ENCODE measurements at regions not wholly inside any gene's neighbourhood (a gene's known extent, or its start where the extent isn't known, plus 50 kb on each side); places are given as distances from the start of the nearest gene placed in this dataset.

DNA sequence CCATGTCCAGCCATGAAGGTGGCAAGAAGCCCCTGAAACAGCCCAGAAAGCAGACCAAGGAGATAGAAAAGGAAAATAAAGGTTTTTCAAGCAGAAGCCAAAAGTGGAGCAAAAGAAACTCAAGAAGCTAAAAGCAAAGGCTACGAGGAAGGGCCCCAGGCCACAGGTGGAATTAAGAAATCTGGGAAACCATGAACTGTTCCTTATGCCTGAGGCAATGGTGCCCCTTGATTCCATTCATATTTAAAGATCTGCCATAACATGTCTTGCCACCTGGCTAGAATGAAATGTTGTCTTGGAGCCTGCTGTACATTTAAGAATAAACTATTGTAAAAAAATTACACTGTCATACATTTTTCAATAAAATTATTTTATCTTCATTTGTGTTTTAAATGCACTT lies 59.5 kb upstream of the TARS1 start:
- H3K4me3 ChIP-seq (ENCODE audit: control insufficient read depth, low read depth, low read length) = no peak overlapping the region
- DNase-seq (ENCODE audit: low read depth) = no peak
- no peak for TF ChIP-seq CTCF (IDR thresholded peaks at IDR 0.05; ENCODE audit: control insufficient read depth, insufficient read depth, low read depth, low read length, missing control alignments)
